AG09319 (cell line): ENCODE measurements at regions not wholly inside any gene's neighbourhood (a gene's known extent, or its start where the extent isn't known, plus 50 kb on each side); places are given as distances from the start of the nearest gene placed in this dataset.

Experiments
- DNase-seq: peaks from one replicate; pipeline ENCODE4 v3.0.0-alpha.2; 2010; ENCODE audit warnings: low read depth; ENCODE audit errors: extremely low read depth
- CTCF ChIP-seq: IDR thresholded peaks from 2 replicates; pipeline ENCODE4 v1.5.1; 2011; ENCODE audit warnings: low read depth, mild to moderate bottlenecking, inconsistent platforms, low read length, moderate library complexity

DNA sequence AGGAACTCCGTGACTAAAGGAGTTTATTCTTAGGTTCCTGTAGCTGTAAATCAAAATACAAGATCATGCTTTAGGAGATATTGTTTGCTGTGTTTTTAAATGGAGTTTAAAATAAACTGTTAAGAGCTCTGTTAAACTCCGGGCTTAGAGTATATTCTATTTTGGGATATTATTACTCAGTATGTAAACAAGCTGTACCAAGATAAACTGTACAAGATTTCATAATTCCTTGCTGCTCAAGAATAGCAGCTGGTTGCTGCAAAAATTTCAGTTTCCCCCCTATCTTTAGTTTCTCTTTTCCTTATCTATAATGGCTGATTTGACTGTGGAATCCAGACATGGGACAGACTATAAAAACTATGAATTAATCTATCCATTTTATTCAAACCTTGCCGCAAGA, 215.7 kb downstream of the HTR7 start:
- no peak for DNase-seq
- TF ChIP-seq CTCF, result no peak

DNA sequence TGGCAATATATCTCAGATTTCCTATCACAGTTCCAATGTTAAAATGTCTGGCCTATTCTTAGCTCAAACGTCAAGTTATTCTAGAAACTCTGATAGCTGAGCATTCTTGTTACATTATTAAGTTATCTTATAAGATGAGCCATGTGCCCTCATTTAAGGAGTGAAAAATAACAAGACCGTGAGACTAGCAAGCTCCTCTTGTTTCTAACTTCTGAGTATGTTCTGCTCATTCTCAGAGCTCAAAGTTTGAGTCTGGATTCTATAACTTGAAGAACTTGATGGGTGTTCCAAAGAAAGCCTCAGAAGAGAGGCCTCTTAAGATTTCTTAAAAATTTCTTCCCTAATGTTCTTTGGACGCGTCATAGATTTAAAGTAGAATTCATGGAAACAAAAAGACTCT, 215.2 kb downstream of the HTR7 start:
- no peak for TF ChIP-seq CTCF
- no peak for DNase-seq

DNA sequence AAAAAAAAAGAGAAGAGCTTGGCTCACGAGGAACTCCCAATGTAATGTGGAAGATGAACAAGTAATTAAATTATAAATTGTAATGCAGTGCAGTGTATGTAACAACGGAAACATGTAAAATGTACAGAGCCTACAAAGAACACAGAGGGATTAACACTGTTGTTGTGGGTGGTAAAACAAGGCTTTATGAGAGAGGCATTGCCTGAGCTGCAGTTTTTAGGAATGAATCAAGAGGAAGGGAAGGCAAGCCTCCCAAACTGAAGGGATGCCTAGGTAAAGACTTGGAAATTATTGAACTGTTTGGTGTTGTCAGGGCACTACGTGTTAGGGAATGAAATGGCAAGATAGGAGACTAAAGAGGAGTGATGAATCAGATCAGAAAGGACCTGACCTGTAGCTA, 213.7 kb downstream of the HTR7 start:
- TF ChIP-seq CTCF, result no peak
- DNase-seq, result no peak

- no peak for DNase-seq
- no peak for TF ChIP-seq CTCF
These were observed 207.0 kb downstream of the HTR7 start for GRCh38 chr10:90650858-90651257.

DNA sequence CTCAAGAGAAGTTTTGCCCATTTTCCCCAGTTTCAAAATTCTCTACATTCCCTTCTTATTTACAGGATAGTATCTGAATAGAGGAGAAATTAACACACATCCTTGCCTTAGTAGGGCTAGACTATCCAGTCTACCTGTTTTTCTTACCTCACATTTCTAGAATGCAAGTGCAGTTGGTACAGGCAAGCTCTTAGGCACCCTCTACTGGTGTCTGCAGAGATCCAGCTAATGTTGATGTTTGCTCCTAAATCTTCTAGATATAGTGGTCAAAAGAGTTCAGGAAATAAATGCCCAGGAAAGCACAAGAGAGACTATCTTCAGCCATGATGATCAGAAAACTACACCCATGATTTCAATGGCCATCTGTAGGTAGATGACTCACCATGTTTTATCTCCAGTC, 205.3 kb downstream of the HTR7 start:
- TF ChIP-seq CTCF, result no peak
- DNase-seq, result no peak

- DNase-seq, result no peak
These were observed 199.0 kb downstream of the HTR7 start for GRCh38 chr10:90658791-90659190.

More at GRCh38 chr10:90658791-90659190, 199.0 kb downstream of the HTR7 start:
- no peak for TF ChIP-seq CTCF
